ENCODE measurements at regions not wholly inside any gene's neighbourhood (a gene's known extent, or its start where the extent isn't known, plus 50 kb on each side); places are given as distances from the start of the nearest gene placed in this dataset.

- TF ChIP-seq CTCF (conservative IDR thresholded peaks at IDR 0.05 in 1 of 2, IDR thresholded peaks at IDR 0.05 in 1 of 2; ENCODE audit: extremely low read depth in 1 of 2, insufficient read depth in 1 of 2, low read depth in 1 of 2, low read length in 2 of 2) (no peak), EZH2 (IDR thresholded peaks at IDR 0.05; ENCODE audit: borderline replicate concordance, low read length) (no peak)
Measured at GRCh38 chr11:79809487-79809886, 368.7 kb upstream of the TENM4 start.

All from mammary epithelial cell (primary cell).